A549 (cell line): ENCODE measurements at regions not wholly inside any gene's neighbourhood (a gene's known extent, or its start where the extent isn't known, plus 50 kb on each side); places are given as distances from the start of the nearest gene placed in this dataset.

Source experiments
- EP300 ChIP-seq, 2 experiments: fragments of >200 bp; sonication (Bioruptor Twin); formaldehyde crosslinking; IDR thresholded peaks; 2 replicates in 1 of 2; 3 replicates in 1 of 2; pipeline ENCODE4 v1.6.1; 2016 to 2017
- ESRRA ChIP-seq: fragments of 150-350 bp; IDR thresholded peaks from 2 replicates; pipeline ENCODE4 v1.6.1; 2014; ENCODE audit warnings: mild to moderate bottlenecking, low read length, borderline replicate concordance
- HEYL ChIP-seq: fragments of 250-450 bp; sonication (Bioruptor Pico); IDR thresholded peaks from 2 replicates; pipeline ENCODE4 v1.8.0; 2021; ENCODE audit warnings: mild to moderate bottlenecking, moderate library complexity
- JUN ChIP-seq, 2 experiments: fragments of >200 bp; sonication (Bioruptor Twin); formaldehyde crosslinking; IDR thresholded peaks; 2 replicates in 1 of 2; 3 replicates in 1 of 2; pipeline ENCODE4 v1.6.1; 2016 to 2017
- JUNB ChIP-seq: fragments of >200 bp; sonication (Bioruptor Twin); formaldehyde crosslinking; IDR thresholded peaks from 2 replicates; pipeline ENCODE4 v1.6.1; 2016
- KDM5A ChIP-seq: fragments of 200-600 bp; sonication (generic); IDR thresholded peaks from 2 replicates; pipeline ENCODE4 v1.6.1; 2016; ENCODE audit warnings: antibody characterized with exemption, mild to moderate bottlenecking
- MAFK ChIP-seq: fragments of 450-650 bp; IDR thresholded peaks from 2 replicates; pipeline ENCODE4 v1.6.1; 2014; ENCODE audit not compliant: partially characterized antibody
- POLR2A ChIP-seq: IDR thresholded peaks from 2 replicates; pipeline ENCODE4 v1.6.1; 2012; ENCODE audit warnings: mild to moderate bottlenecking, low read length
- SMC3 ChIP-seq: fragments of >200 bp; sonication (Bioruptor Twin); formaldehyde crosslinking; IDR thresholded peaks from 3 replicates; pipeline ENCODE4 v1.6.1; 2018; ENCODE audit warnings: inconsistent platforms
- TF ChIP-seq, protein P1 (sequence below): fragments of >200 bp; sonication (Bioruptor Twin); formaldehyde crosslinking; IDR thresholded peaks from 3 replicates; pipeline ENCODE4 v1.5.1; 2016
- TF ChIP-seq, protein P2 (sequence below): fragments of 450-650 bp; IDR thresholded peaks from 2 replicates; pipeline ENCODE4 v1.6.1; 2014; ENCODE audit warnings: antibody characterized with exemption
- TF ChIP-seq, protein P3 (sequence below): fragments of >200 bp; sonication (Bioruptor Twin); formaldehyde crosslinking; IDR thresholded peaks from 3 replicates; pipeline ENCODE4 v1.6.1; 2016

DNA sequence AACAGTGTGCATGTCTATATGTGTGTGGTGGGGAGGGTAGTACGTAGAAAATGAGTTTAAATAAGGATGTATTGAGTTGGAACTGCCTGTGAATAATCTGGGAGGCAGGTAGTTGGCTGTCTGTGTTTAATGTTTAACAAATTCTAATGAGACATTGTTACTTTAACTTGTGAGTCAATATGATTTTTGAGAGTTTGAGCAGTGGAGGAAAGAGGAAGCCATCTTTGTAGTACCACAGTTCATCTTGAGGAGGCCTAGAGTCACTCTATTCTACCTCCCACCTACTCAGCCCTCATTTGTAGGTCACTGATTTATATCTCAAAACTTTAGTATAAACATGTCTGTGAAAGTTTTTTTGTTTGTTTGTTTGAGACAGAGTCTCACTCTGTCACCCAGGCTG is 129.9 kb upstream of the ITGB1 start:
- TF ChIP-seq, protein P1, sequence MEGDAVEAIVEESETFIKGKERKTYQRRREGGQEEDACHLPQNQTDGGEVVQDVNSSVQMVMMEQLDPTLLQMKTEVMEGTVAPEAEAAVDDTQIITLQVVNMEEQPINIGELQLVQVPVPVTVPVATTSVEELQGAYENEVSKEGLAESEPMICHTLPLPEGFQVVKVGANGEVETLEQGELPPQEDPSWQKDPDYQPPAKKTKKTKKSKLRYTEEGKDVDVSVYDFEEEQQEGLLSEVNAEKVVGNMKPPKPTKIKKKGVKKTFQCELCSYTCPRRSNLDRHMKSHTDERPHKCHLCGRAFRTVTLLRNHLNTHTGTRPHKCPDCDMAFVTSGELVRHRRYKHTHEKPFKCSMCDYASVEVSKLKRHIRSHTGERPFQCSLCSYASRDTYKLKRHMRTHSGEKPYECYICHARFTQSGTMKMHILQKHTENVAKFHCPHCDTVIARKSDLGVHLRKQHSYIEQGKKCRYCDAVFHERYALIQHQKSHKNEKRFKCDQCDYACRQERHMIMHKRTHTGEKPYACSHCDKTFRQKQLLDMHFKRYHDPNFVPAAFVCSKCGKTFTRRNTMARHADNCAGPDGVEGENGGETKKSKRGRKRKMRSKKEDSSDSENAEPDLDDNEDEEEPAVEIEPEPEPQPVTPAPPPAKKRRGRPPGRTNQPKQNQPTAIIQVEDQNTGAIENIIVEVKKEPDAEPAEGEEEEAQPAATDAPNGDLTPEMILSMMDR = no peak
- TF ChIP-seq, protein P2, sequence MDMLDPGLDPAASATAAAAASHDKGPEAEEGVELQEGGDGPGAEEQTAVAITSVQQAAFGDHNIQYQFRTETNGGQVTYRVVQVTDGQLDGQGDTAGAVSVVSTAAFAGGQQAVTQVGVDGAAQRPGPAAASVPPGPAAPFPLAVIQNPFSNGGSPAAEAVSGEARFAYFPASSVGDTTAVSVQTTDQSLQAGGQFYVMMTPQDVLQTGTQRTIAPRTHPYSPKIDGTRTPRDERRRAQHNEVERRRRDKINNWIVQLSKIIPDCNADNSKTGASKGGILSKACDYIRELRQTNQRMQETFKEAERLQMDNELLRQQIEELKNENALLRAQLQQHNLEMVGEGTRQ = no peak
- TF ChIP-seq SMC3 = no peak
- TF ChIP-seq JUNB = no peak
- TF ChIP-seq EP300 (IDR thresholded peaks at IDR 0.05) = no peak
- no peak for TF ChIP-seq MAFK
- TF ChIP-seq KDM5A = no peak
- TF ChIP-seq, protein P3, sequence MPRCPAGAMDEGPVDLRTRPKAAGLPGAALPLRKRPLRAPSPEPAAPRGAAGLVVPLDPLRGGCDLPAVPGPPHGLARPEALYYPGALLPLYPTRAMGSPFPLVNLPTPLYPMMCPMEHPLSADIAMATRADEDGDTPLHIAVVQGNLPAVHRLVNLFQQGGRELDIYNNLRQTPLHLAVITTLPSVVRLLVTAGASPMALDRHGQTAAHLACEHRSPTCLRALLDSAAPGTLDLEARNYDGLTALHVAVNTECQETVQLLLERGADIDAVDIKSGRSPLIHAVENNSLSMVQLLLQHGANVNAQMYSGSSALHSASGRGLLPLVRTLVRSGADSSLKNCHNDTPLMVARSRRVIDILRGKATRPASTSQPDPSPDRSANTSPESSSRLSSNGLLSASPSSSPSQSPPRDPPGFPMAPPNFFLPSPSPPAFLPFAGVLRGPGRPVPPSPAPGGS = no peak
- no peak for TF ChIP-seq HEYL (CRISPR knock-in tag)
- no peak for TF ChIP-seq POLR2A
- TF ChIP-seq JUN (IDR thresholded peaks at IDR 0.05) = no peak
- no peak for TF ChIP-seq ESRRA
